Nephron progenitor cell (in vitro differentiated cells): ENCODE measurements at regions not wholly inside any gene's neighbourhood (a gene's known extent, or its start where the extent isn't known, plus 50 kb on each side); places are given as distances from the start of the nearest gene placed in this dataset.
"Not testable (repeated sequence)": the region's sequence is repeated elsewhere in the genome, so short reads cannot be mapped to it uniquely, and the experiment has no call there.

Experiments used
- DNase-seq: peaks from one replicate; pipeline ENCODE4 v3.0.0; 2021
- H3K27ac Mint-ChIP-seq: 2 replicates; pipeline ENCODE4 v1.8.0; 2021; ENCODE audit warnings: mild to moderate bottlenecking, moderate library complexity, mixed read lengths
- H3K27me3 Mint-ChIP-seq: 2 replicates; pipeline ENCODE4 v1.8.0; 2021; ENCODE audit warnings: mild to moderate bottlenecking, low read depth, mixed read lengths; ENCODE audit not compliant: poor library complexity
- H3K36me3 Mint-ChIP-seq: 2 replicates; pipeline ENCODE4 v1.8.0; 2021; ENCODE audit warnings: low read depth, mixed read lengths
- H3K4me1 Mint-ChIP-seq: 2 replicates; pipeline ENCODE4 v1.8.0; 2021; ENCODE audit warnings: mixed read lengths
- H3K4me3 Mint-ChIP-seq: 2 replicates; pipeline ENCODE4 v1.8.0; 2021; ENCODE audit warnings: mild to moderate bottlenecking, moderate library complexity, mixed read lengths
- H3K9me3 Mint-ChIP-seq: 2 replicates; pipeline ENCODE4 v1.8.0; 2021; ENCODE audit warnings: mild to moderate bottlenecking, moderate library complexity, mixed read lengths
- TF ChIP-seq, protein P1 (sequence below): fragments of 200-600 bp; sonication (generic); IDR thresholded peaks from 2 replicates; pipeline ENCODE4 v1.5.0; 2021; ENCODE audit warnings: antibody characterized with exemption

DNA sequence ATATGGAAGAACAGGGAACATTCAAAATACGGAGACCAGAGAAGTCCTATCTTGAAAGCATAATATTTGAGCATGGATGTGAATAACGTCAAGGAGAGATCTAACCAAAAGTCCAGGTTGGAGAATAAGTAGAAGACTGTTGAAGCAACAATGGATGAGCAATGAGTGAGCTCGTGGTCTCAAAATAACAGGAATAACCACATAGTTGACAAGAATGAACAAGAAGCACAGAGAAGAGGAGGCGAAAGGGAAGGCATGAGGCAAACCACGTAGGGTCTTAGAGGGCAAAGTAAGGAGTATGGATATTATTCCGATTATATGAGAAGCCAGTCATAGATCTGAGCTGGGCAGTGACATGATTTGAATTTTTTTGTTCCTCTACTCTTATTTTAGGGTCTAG lies 710.2 kb downstream of the BRINP1 start:
- no peak for DNase-seq
- H3K9me3 Mint-ChIP-seq, result no peaks in the 10 kb centered on the region
- TF ChIP-seq, protein P1, sequence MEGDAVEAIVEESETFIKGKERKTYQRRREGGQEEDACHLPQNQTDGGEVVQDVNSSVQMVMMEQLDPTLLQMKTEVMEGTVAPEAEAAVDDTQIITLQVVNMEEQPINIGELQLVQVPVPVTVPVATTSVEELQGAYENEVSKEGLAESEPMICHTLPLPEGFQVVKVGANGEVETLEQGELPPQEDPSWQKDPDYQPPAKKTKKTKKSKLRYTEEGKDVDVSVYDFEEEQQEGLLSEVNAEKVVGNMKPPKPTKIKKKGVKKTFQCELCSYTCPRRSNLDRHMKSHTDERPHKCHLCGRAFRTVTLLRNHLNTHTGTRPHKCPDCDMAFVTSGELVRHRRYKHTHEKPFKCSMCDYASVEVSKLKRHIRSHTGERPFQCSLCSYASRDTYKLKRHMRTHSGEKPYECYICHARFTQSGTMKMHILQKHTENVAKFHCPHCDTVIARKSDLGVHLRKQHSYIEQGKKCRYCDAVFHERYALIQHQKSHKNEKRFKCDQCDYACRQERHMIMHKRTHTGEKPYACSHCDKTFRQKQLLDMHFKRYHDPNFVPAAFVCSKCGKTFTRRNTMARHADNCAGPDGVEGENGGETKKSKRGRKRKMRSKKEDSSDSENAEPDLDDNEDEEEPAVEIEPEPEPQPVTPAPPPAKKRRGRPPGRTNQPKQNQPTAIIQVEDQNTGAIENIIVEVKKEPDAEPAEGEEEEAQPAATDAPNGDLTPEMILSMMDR, result no peak
- H3K27ac Mint-ChIP-seq, result no peak overlapping the region
- peaks cover 12% of the 10 kb centered on the region for H3K27me3 Mint-ChIP-seq
- H3K4me1 Mint-ChIP-seq, result no peaks in the 10 kb centered on the region
- H3K36me3 Mint-ChIP-seq, result no peaks in the 10 kb centered on the region
- no peak overlapping the region for H3K4me3 Mint-ChIP-seq

DNA sequence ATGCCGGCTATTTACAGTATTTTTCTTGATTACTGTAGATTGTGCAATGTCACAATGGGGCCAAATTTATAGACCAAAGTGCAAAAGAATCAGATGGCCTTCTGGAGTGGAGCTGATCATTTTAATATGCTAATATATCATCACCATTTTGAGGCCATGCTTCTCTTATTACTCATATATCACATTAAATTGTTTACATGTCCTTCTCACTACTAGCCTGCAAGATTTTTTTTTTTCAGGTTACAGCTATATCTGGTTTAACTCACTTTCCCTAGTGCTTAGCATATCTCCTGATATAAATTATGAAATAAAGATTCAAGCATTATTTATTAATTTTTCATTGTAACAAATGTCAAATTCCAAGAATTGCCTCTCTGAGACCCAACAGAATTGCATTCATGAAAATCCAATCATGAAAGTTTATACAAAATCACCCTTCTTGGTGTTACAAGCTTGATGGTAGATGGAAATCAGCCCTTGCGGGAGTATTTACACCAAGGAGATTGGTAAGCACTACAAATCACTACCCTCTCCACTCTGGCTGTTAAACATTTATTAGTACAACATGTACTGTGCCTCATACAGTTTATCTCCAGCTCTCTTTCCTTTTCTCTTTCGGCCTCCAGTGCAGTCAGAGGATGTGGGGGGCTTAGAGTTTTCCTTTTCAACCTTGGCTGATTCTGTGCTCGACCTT lies 703.9 kb downstream of the BRINP1 start:
- Mint-ChIP-seq H3K9me3 (no peaks in the 10 kb centered on the region), H3K27ac (no peak overlapping the region), H3K4me1 (no peaks in the 10 kb centered on the region), H3K4me3 (no peak overlapping the region), H3K36me3 (no peaks in the 10 kb centered on the region), H3K27me3 (peaks cover 8% of the 10 kb centered on the region)
- no peak for DNase-seq
- TF ChIP-seq, protein P1, result no peak

DNA sequence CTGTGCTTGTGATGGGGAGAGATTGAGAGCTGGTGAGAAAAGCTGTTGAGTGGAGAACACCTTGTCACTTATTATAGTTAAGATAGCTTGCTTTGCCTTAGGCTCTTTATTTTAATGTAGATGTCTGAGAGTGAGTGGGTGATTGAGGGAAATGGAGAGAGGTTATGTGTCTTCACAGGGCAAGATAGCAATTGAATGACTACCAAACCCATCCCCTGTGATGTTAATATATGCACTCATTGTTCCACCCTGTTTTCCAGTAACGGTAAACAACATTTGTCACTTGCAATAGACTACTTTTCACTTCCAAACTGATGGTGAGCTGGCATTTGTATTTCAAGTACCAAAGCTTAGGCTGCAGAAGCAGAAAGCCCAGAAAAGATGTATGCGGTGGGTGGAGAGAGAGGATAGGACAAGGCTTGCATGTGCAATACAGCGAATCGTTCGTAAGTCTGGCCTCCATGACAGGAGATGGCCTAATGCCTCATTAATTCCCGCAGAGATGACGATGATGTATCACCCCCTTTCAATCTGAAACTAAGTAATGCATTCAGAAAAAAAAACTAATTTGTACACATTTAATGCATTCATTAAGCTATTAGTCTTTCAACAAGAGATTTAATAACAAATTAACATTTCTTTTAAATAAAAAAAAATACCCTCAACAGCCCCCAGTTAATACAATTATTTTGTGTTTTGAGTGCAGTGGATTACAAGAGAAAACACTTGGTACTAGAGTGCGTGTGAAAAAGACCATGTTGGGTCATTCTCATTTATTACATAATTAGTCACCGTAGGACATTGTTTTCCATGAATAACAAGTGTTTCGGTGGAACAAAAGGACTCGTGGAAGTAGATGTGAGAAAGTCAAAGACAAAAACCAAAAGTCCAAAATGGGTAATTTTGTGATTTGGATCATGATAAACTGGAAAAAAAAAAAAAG lies 699.0 kb downstream of the BRINP1 start:
- Mint-ChIP-seq H3K27me3 (peaks cover 12% of the 10 kb centered on the region), H3K36me3 (no peaks in the 10 kb centered on the region), H3K9me3 (no peaks in the 10 kb centered on the region), H3K4me3 (no peak overlapping the region), H3K4me1 (no peaks in the 10 kb centered on the region), H3K27ac (no peak overlapping the region)
- TF ChIP-seq, protein P1, result no peak
- DNase-seq, result no peak

DNA sequence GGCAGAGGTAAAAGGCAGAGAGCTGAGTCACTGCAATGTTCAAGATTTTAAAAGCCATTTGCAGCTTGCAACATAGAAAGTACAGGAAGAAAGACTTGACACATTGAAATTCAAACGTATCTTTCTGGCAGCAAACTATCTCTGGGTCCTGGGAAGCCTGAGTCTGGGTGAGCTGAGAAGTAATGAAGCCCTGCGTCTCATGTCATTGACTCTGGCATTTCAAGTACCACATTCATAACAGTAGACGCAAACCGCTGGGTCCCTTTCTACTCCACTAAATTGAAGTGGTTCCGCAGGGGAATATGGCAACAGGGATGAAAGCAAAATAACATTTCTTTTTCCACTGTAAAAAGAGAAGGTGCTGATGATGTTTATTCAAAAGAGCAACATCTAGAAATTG lies 694.3 kb downstream of the BRINP1 start:
- peaks cover 4% of the 10 kb centered on the region for H3K36me3 Mint-ChIP-seq

DNA sequence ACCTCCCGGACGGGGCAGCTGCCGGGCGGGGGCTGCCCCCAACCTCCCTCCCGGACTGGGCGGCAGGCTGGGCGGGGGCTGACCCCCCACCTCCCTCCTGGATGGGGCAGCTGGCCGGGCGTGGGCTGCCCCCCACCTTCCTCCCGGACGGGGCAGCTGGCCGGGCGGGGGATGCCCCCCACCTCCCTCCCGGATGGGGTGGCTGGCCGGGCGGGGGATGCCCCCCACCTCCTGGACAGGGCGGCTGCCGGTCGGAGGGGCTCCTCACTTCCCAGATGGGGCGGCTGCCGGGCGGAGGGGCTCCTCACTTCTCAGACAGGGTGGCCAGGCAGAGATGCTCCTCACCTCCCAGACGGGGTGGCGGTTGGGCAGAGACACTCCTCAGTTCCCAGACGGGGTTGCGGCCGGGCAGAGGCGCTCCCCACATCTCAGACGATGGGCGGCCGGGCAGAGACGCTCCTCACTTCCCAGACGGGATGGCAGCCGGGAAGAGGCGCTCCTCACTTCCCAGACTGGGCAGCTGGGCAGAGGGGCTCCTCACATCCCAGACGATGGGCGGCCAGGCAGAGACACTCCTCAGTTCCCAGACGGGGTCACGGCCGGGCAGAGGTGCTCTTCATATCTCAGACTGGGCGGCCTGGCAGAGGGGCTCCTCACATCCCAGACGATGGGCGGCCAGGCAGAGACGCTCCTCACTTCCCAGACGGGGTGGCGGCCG lies 691.1 kb downstream of the BRINP1 start:
- H3K36me3 Mint-ChIP-seq, H3K27ac Mint-ChIP-seq, H3K4me3 Mint-ChIP-seq, H3K4me1 Mint-ChIP-seq, DNase-seq: not testable (repeated sequence)
- peaks cover 11% of the 10 kb centered on the region for H3K9me3 Mint-ChIP-seq
- H3K27me3 Mint-ChIP-seq, result peaks cover 12% of the 10 kb centered on the region

More for the DNA sequence above, 694.3 kb downstream of the BRINP1 start:
- no peak overlapping the region for H3K4me3 Mint-ChIP-seq
- TF ChIP-seq, protein P1, result no peak
- H3K27ac Mint-ChIP-seq, result no peak overlapping the region
- H3K9me3 Mint-ChIP-seq, result peaks cover 11% of the 10 kb centered on the region
- no peak for DNase-seq
- peaks cover 12% of the 10 kb centered on the region for H3K27me3 Mint-ChIP-seq
- no peaks in the 10 kb centered on the region for H3K4me1 Mint-ChIP-seq

DNA sequence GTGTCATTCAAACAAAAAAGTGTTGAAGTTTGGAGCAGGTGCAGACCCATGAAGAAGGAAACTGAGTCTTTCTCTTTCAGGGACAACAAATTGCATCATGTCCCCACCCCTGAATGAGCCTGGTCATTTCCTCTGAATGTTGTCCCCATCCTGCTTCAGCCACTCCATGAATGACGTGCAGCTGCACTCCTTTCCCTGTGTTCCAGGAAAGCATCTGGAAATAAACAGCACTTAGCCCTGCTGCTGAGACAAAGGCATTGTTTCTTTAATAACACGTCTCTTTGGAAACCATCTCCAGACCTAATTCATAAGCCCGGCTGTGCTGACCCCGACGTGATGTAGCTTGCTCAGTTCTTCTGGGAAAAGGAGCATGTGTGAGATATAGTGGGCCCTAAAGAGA lies 682.3 kb downstream of the BRINP1 start:
- H3K27me3 Mint-ChIP-seq, result peaks cover 3% of the 10 kb centered on the region
- no peak overlapping the region for H3K27ac Mint-ChIP-seq
- TF ChIP-seq, protein P1, result no peak
- no peak for DNase-seq
- no peaks in the 10 kb centered on the region for H3K4me1 Mint-ChIP-seq
- H3K36me3 Mint-ChIP-seq, result no peaks in the 10 kb centered on the region
- no peak overlapping the region for H3K4me3 Mint-ChIP-seq
- H3K9me3 Mint-ChIP-seq, result no peaks in the 10 kb centered on the region
